Inflammatory macrophage (primary cell): ENCODE measurements at regions not wholly inside any gene's neighbourhood (a gene's known extent, or its start where the extent isn't known, plus 50 kb on each side); places are given as distances from the start of the nearest gene placed in this dataset.
"Not testable (repeated sequence)": the region's sequence is repeated elsewhere in the genome, so short reads cannot be mapped to it uniquely, and the experiment has no call there.

Experiments used
- DNase-seq, 2 donors: peaks; one replicate each; pipeline ENCODE4 v3.0.0-alpha.2; 2020 to 2022

DNA sequence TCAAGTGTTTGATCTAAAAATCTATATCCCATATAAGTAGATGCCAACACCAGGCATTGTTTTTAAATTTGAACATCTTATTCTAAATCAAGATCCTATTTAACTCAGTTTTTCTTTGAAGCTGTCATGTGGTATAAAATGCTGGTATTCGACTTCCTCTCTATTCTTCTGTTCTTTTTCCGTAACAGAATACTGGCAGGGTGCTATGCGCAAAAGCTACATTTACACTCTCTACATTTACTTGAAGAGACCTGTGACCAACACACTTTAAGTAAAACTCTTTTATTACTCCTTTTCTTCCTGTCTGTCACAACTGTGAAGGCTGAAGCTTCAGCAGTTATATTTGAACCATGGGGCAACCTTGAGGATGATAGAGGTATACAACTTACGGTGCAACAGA, 612.8 kb downstream of the C4orf33 start:
- DNase-seq: no peak

DNA sequence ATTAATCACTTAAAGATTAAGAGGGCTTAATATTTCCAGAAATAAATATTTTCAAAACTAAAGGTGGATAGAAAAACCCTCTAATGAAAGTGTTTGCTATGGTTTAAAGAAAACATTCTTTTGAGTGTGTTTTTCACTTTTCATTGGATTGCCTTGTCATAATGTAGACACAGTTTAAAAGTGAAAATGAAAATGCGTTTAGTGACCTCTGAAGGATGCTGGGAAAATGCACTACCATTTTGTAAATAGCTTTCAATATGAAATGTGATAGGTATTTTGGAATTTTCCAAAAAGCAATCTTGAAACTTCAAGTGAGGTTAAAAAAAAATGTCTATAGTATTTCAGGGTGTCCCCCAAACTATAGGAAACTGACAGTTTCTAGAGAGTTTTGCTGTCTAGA, 642.2 kb downstream of the C4orf33 start:
- DNase-seq: no peak

DNA sequence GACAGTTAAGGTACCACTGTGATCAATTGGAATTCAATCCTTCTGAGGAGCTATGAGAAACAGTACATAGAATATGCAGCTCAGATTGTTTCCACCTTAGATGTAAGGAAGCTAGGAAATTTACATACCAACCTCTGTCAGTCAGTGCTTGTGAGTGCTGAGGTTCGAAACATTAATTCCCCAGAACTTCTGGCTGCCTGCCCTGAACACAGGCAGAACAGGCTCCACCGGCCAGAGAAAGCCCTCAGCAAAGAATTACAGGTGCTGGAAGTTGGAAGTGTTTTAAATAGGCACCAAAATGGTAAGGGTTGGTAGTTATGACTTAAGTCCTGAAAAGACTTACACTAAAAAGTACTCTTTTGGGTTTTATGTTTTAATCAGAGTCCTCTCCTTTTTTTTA, 651.8 kb downstream of the C4orf33 start:
- no peak for DNase-seq

DNA sequence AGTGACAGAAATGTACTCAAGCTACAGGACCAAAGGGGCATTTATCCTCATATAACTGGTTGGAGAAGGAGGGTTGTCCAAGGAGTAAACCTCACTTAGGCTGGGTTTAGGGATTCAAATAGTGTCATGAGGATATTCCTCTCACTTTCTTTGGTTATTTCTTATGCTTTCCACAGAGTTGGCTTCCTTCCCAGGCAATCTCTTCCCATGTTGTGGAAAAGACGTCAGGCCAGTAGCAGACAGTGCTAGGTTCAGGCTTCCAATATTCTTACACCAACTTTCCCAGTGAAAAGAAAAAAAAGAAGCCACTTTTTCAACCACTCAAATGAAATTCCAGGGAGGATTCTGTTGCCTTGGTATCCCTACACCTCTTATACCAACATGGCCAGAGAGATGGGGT, 653.0 kb downstream of the C4orf33 start:
- DNase-seq: no peak

DNA sequence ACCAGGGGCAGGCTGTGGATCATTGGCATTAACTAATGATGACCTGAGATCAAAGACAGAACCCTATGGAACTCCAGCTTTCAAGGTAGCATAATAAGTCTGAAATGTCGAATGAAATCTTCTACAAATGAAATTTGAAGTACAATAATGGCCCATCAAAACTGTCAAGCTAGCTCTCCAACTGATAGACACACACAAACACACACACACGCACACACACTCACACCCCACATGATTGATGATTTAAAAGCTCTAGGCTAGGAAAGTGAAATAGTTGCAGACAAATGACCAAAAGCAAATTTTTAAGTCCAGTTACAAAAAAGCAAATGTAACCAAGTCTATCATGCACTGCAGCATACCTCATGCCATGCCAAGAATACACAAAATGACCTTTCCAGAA, 655.7 kb downstream of the C4orf33 start:
- DNase-seq: no peak

DNA sequence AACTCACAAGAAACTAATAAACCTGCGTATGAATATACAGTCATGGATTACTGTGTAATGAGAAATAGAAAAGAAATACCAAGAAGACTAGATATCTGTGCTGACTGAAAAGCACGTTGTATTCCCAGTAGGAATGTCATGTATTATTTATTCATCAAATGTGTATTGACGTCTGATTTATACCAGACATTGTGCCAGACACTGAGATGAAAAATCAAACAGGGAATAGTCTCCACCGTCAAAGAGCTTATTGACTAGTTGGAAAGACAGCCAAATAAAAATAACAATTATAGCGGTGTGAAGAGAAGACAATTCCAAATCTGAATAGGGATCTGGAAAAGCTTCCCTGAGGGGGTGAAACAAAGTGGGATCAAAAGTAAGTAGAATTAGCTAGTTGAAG, 687.6 kb downstream of the C4orf33 start:
- no peak for DNase-seq

DNA sequence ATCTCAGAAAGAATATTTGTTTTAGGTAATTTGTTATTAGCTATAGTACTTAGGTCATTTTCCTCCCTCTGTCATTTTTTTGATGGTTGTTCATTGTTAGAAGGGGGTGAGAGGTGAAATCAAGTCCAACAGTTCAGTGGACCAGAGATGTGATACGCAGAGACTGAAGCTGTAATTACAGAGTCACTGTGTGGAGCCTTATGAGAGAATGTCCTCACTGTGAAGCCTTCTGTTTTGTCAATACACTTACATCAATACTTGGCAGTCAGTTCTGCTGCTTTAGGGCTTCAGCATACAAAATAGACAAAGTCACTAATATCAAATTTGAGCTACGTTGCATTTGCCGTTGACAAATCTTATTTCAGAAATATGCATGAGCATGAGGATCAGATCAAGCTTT, 692.5 kb downstream of the C4orf33 start:
- no peak for DNase-seq

DNA sequence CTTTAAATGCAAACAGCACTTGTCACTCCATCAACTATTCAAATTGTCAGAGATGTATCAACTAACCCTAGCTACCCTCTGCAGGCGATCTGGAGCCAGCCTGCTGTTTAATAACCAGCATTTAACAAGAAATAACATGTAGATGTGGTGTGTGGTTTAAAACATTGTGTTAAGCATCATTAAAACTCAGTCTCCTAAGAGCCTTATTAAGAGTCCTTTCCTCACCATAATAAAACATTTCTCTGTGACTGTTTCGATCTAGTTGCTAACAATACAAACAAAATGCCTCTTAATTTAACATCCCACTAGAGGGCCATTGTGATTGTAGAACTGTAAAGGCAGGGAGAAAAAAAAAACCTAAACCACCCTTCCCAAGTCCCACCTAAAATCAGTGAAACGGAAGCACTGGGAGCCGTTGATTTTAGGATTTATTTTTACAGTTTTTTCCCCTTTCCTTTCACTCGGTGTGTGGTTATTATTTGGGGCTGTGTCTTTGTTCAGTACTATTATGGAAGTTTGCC, 708.6 kb downstream of the C4orf33 start:
- no peak for DNase-seq

DNA sequence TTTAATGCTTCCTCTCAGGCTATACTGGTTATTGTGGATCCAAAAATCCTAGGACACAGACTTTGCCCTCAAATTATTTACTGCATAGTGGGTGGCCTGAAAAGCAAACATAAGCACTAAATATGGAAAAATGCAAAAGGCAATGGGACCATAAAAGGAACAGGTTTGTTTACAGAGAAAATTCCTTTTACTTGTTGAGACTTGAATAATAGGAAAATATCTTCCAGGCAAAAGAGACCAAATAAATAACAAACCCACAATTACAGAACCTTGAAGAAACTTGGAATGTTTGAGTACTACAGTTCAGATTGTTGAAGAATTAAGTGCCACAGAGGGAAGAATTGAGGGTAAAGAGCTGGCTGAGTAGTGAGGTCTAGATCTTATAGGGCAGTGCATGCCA, 711.0 kb downstream of the C4orf33 start:
- DNase-seq: no peak

DNA sequence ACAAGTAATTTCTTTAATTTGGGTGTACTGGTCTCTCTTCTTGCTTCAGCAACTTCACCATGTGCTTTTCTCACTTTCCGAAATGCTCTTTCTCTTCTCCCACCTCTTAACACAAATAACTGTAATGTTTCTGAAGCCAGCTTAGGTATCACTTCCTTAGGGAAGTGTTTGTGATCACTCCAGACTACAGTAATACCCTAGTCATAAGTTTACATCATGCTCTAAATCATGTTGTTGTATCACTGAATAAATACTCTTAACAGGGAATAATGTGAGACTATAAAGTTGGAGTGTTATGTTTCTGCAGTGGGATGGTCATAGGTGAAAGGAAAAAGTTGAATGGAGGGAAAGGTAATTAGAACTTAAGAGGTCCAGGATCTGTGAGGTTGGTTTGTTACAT, 712.3 kb downstream of the C4orf33 start:
- DNase-seq: no peak

DNA sequence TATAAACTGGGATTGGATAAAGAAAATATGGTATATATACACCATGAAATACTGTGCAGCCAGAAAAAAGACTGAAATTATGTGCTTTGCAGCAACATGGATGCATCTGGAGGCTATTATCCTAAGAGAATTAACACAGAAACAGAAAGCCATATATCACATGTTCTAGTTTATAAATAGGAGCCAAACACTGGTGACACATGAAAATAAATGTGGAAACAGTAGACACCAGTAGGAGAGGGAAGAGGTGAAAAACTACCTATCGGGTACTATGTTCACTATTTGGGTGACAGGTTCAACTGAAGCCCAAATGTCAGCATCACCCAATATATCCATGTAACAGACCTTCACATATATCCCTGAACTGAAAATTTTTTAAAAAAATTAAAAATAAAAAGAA, 725.1 kb downstream of the C4orf33 start:
- DNase-seq: no peak

DNA sequence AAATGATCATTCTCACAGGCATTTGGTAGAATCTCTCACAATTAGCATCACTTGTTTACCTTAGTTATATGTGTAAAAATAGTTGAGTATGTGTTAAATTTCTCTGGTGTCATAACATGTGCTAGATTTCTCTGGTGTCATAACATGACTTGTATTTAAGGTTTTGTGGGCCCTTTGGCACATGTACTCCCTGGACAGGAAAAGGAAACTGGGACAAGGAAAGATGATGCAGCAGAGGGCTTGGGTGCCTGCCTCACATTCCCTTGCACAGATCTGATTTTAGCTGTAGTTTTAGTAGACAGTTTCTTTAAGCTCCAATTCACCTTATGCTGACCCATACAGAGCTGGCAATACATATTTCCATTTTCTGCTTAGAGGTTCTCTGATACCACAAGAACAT, 726.0 kb downstream of the C4orf33 start:
- no peak for DNase-seq

DNA sequence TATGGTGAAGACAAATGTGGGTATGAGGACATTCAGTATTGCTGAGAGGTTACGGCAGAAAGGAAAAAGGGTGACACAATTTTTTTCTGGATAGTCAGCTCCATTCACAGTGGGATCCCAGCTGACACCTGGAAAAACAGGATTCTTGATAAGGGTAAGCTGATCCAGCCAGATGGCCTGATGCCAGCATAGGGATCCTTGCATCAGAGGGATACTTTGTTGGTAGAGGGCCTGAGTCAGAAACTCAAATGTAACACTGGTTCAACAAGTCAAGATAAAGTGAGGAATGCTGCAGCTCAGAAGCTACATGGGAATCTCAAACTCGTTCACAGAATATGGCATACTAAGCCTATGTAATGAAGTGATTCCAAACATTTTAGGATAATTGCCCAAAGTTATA, 726.7 kb downstream of the C4orf33 start:
- DNase-seq: no peak

DNA sequence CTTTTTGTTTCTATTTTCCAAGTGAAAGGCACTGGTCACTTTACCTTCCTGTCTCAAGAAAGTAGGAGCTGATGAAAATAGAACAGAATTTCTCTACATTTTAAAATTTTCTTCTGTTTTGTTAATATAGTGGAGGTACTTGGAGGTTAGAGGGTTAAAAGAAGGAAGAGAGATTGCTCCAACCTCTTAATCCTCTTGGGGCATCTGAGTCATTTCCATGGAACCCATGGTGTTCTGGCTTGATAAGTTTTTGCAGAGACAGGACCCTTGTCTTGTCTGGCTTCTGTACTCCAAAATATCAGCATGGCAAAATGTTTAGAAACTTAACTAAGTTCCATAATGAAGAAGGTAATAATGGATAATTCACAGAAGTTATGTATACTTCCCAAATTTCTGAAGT, 727.2 kb downstream of the C4orf33 start:
- no peak for DNase-seq

DNA sequence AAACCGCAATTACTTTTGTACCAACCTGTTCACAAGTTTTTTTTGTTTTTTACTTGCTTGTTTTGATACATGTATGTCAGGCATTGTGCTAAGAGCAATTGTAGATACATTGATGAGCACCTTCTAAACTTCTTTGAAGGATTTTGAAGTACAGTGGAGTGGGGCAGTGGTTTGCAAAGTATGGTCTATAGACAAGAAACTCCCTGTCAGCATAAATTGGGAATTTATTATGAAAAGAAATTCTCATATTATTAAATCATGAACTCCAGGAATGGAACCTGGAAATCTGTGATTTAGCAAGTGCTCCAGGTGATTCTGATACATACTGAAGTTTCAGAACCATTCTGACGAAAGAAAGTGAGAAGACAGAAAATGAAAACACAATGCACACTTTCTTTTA, 733.4 kb downstream of the C4orf33 start:
- DNase-seq: no peak

DNA sequence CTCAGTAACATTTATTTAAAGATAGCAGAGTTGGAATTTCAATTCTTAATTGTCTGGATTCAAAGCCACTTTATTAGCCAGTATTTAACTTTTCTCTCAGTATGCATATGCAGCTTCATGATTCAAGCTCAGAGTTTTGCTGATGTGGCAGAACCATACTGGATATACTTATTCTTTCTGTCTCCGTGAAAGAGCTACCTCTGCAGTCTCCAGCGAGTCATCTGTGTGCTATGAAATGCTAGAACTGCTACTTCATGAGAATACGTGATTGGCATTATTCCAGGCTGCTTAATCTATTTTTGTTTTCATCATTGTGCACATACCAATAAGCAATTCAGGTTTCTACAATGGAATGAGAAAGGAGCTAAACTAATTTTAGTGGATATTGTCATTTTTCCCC, 743.7 kb downstream of the C4orf33 start:
- no peak for DNase-seq

DNA sequence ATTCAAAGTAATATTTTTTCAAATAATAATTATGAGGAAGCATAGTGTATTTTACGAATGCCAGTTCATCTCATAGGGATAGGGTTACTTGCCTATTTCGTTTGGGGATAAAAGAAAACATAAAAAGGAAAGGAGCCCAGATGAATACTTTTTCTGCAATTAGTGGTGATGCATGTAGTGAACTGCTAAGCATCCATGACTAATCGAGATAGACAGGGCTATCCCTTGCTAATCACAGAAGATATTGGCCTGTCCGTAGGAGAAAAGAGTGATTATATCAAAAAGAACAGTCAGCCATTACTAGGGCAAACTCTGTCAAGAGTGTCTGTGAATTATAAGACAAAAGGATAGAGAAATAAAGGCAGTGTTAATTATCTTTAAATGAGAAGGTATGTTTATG, 746.1 kb downstream of the C4orf33 start:
- DNase-seq: no peak

DNA sequence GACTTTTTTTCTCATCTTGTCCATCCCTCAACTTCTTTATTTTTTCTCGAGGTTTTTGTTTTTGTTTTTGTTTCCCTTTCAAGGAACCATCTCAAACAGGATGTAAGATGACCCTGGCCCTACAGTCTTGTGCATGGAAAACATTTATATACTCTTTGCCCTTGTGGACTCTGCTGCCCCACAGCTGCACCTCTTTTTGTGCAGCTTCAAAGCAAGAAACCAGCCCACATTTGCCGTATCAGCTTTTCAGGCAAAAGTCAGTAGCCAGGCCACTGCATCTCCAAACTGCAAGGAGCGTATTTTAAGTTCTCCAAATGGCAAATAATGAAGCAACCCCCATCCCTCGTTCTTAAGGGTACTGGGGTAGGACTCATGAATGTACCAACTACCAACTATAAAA, 756.5 kb downstream of the C4orf33 start:
- DNase-seq: no peak

DNA sequence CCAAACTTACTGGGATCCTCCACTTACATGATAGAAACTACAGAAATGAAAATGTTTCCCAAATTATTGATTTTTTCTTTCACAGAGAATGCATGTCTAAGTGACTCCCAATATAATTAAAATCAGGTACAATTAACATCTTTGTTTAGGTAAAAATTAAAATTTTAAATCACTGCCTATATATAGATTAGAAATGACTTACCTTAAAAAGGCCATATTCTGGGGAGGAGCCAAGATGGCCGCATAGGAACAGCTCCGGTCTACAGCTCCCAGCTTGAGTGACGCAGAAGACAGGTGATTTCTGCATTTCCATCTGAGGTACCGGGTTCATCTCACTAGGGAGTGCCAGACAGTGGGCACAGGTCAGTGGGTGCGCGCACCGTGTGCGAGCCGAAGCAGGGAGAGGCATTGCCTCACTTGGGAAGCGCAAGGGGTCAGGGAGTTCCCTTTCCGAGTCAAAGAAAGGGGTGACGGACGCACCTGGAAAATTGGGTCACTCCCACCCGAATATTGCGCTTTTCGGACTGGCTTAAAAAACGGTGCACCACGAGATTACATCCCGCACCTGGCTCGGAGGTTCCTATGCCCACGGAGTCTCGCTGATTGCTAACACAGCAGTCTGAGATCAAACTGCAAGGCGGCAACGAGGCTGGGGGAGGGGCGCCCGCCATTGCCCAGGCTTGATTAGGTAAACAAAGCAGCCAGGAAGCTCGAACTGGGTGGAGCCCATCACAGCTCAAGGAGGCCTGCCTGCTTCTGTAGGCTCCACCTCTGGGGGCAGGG, 757.9 kb downstream of the C4orf33 start:
- DNase-seq: not testable (repeated sequence)

DNA sequence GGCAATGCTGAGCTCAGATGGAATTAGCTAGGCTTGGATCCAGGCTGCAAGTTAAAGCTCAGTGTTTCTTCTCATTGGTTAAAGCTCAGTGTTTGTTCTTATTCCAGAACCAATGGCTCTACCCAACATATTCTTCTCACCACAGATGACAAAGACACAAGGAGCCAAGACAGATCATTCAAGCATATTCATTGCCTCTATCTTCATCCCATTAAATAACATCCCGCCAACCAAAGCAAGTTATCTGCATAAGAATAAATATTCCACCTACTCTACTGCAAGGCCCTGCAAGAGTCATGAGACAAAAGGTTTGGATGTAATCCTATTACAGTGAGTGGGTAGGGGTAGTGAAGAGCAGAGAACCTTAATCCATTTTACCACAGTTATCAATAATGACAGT, 766.5 kb downstream of the C4orf33 start:
- DNase-seq: no peak

DNA sequence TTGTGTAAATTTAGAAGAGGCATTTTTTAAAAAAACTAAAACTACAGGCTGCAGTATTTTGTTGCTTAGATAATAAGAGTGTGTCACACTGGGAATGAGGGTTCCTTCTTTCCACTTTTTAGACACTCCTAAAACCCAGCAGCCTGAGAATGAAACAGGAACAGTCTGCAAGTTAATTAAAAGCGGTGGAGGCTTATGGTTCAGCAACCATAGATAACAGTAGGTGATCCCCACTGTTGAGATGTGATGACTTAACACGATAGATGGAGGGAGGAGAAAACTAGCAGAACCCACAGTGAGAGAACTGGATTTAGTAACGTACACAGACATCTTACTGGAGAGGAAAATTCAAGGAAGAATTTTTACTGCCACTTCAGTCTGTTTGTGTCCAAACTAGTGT, 767.3 kb downstream of the C4orf33 start:
- no peak for DNase-seq

DNA sequence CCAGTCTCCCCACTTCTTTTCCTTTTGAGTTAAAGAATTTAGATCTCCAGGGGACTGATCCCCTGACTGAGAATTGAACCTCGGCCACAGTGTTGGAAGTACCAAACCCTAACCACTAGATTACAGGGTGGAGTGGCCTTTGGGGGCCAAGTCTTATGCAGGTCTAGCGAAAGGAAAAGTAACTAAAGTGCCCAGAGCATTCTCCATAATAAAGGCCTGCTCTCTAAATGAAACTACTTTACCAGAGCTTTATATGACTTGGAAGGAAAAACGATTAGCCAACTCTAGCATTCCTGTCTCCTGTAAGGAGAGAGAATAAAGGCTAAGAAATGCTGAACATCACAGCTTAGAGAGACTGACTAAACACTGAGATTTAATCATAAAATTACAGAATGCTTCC, 788.0 kb downstream of the C4orf33 start:
- no peak for DNase-seq

DNA sequence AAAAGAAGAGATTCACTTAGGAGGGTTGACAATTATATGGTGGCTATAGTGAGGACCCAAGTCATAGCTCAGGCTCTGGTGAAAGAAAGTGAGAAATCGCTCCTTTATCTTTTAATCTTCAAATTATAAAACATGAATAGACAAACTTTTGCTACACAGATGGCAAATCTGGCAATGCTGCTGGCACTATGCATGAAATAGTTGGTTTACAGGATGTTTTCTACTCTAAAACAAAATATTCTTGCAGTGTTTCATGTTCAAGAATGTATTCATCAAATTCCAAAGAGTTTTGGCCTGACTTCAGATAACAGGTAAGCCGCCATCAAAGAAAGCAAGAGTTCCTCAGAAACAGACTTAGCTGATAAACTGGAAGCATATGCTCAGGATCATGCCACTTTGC, 801.2 kb downstream of the C4orf33 start:
- DNase-seq: no peak

DNA sequence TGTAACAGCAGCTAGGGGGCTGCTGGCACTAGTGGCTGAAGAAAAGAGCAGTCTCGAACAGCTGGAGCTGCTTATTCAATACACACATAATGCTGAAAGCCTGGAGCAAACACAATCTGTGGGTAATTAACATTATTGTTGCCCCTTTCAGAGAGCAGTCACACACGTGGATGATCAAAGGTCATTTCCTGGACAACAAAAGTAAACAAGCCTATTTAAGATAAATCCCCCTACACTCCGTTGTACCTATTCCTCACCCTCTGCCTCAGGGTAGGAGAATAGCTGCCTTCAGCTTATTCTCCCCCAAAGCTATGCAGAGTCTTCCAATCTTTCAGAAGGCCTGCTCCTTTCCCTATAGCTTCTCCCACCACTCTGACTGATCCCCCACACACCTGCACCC, 803.9 kb downstream of the C4orf33 start:
- DNase-seq: no peak

DNA sequence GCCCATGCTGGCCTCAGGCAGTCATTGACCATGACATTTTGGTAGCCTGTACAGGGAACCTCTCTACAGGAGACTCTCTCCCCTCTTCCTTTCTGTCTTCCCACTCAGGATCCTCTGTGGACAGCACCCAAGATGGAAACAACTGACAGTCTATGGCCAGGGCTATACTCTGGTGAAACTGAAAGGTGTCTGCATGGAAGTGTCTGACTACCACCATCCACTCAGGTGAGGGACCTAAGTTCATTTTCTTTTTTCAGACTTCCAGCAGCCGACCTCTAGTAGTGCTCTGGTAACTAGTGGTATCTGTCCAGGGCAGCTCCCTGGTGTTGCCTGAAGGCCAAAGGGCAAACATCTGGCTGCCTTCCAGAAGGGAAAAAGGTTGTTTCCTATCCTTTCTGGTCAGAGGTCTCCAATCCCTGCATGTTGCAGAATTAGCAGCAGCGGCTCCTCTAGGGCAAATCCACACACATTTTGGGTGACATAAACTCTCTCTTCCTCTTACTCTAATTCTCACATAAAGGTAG, 804.5 kb downstream of the C4orf33 start:
- no peak for DNase-seq
